GM21619 (cell line): ENCODE measurements at regions not wholly inside any gene's neighbourhood (a gene's known extent, or its start where the extent isn't known, plus 50 kb on each side); places are given as distances from the start of the nearest gene placed in this dataset.

Experiments
- ATAC-seq: cut with Tn5 transposase; IDR thresholded peaks from one replicate; pipeline ENCODE4 v1.9.1; 2021; ENCODE audit not compliant: unreplicated experiment

- ATAC-seq: no peak
Observed at GRCh38 chr4:121526509-121526908, 145.7 kb upstream of the QRFPR start.

DNA sequence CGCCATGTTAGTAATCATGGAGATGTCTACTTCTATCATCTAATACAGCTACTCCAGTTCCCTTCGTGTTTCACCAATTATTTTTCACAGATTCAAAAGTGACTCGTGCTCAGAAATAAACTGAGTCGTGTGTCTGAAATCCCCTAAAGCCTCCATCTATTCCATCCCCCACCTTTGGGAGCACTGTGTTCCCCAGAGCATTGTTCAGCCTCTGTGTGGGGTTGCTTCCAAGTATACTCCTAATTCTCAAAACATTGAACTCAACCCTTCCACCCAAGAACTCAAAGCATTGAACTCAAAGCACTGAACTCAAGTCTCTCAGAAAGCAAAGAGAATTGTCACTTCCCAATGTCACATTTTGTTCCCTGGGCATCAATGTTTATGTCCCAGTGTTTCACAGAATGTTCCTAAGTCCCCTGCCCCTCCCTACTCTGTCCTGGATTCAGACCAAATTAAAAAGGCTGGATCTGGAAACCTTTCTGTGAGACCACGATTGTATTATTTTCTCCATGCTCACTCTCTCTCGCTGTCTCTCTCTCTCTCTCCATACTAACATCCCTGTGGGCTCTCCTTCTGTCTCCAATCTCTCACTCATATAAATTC lies 138.5 kb upstream of the QRFPR start:
- no peak for ATAC-seq

DNA sequence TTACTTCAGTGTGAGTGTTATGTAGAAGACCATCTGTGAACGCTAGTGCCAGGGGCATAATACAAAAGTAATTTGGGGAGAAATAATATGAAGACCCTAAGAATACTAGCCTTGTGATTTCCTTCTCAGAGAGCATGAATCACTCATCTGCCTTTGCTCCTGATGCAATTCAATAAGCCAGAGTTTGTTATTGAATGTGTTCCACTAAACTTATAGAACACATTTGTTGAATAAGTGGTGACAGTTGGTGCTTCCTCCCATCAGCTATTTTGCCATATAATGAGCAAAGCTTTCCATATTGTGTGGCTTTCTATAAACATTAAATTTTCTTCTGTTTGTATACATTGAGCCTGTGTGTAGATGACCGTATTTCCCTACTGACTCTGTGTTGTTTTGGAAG lies 136.4 kb upstream of the QRFPR start:
- no peak for ATAC-seq

- ATAC-seq: no peak
Observed at GRCh38 chr4:121514443-121514842, 133.6 kb upstream of the QRFPR start.

- ATAC-seq: peak; percentile 77
Observed at GRCh38 chr4:121510341-121510874, 129.6 kb upstream of the QRFPR start.

GRCh38 chr4:121485190-121485804 lies 104.5 kb upstream of the QRFPR start:
- no peak for ATAC-seq

GRCh38 chr4:121484633-121485032 lies 103.8 kb upstream of the QRFPR start:
- peak; percentile 95 for ATAC-seq

GRCh38 chr4:121479808-121480207 lies 99.0 kb upstream of the QRFPR start:
- ATAC-seq: no peak

DNA sequence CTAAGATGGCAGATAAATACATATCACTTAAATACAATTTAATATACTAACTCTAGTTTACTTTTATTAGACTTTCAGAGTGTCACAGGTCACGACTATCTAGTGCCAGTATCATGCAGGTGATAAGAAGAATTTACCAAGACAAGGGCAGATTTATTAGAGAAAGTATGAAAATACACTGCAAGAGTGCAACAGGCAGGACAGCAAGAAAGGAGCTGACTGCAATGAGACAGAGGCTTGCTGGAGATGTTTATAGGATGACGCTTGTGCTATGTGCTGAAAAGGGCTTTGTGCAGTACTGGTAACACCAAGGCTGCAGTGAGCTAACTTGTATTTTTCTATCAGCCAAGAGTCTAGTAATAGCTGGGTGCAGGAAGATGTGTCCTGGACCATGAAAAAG lies 96.7 kb upstream of the QRFPR start:
- ATAC-seq: no peak

- ATAC-seq: no peak
Observed at GRCh38 chr4:121477079-121477478, 96.3 kb upstream of the QRFPR start.

GRCh38 chr4:121472937-121473721 lies 92.3 kb upstream of the QRFPR start:
- ATAC-seq: peak; percentile 70

DNA sequence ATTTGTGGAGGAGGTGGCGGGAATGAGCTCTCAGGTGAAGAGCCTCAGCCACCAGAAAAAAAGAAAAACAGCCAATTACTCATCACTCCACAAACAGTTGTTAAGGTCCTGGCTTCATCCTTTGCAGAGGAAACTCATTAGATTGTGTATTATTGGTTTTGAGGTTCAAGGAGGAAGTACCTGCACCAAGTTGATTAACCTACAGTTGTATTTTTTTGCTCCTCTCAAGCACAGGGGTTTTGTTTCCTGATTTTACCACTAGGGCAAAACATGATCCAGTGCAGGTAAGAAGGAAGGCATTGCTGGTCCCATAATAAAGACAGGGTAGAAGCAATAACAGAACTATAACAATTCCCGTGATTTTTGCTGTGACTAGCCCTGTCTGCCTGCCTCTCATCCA lies 84.0 kb upstream of the QRFPR start:
- ATAC-seq: peak; percentile 48

DNA sequence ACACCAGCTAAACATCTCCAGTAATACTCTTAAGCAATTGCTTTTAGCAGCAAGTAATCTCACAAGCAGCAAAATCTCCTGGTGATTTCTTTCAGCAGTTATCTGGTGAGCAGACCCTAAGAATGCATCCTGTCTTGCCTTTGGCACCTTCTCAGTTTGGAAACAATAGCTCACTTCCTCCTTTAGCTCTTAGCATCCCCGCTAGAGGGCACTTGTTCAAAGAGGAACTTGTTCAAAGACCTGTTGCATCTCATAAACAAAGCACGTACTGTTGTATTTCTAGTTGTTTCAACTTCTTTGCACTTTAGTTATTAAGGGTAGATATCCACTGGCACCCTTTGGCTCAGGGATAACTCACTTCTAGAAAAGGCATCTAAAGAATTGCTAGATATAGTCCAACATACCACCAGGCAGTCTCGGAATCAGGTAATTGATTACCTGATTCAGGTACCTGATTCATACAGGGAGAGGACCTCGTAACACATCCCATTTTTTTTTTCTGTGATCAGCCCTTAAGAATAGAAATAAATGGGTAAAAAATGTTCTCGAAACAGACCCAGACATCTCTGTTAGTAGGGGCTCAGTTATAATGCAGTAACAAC lies 81.9 kb upstream of the QRFPR start:
- peak; percentile 88 for ATAC-seq

DNA sequence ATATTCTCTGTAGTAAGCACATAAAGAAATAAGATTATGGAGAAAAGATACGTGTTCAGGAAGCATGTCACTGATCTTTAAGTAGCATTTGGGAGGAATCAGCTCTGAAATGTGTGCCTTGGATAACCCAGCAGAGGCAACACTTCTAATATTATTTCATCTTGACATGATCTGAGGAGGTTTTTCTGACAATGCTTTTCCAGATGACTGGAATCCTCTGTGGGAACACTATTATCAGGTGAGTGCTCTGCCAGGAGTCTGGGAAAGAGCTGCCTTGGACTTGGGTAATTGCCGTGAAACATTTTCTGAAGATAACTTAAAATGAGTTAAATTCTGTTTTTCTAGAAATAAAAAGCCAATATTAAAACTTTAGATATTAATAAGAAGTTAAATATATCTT lies 78.2 kb upstream of the QRFPR start:
- ATAC-seq: no peak

- ATAC-seq: no peak
Observed at GRCh38 chr4:121457278-121457875, 76.6 kb upstream of the QRFPR start.

GRCh38 chr4:121455285-121455684 lies 74.5 kb upstream of the QRFPR start:
- no peak for ATAC-seq

GRCh38 chr4:121454251-121454979 lies 73.6 kb upstream of the QRFPR start:
- no peak for ATAC-seq

GRCh38 chr4:121451310-121451709 lies 70.5 kb upstream of the QRFPR start:
- no peak for ATAC-seq

- no peak for ATAC-seq
Observed at GRCh38 chr4:121449416-121449815, 68.6 kb upstream of the QRFPR start.

DNA sequence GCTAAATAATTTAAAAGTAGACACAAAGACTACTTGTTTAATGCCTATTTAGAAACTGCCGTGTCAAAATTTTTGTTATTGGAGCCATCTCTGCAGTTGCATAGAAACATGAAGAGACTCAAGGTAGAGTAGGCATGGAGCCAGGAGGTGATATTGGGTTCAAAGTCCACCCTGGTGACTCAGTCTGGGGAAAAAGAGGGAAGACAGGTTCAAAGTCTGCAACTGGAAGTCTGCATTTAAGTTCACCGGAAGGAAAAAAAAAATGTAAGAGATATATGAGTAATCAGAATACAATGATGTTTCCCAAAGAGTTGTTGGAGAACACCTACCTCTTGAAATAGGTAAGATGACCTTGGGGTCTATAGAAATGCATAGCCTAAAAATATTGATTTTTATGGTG lies 67.4 kb upstream of the QRFPR start:
- ATAC-seq: no peak

DNA sequence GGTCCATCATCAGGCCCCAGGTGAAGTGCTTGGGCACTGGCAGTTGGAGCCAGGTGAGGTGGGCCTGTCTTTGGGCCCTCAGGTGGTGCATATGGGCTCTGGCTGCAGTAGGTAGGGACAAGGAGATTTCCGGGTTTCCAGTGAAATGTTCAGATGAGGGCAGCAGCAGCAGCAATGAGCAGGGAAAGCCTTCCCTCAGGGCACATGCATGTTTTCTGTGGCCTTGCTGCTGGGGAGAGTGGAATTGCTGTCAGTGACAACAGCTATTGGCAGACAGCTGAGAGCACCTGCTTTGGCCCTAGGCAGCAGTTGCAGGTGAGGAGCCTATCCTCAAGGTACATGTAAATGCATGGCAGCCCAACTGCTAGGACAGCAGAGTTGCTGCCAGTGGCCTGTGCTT lies 58.9 kb upstream of the QRFPR start:
- ATAC-seq: no peak
